Inflammatory macrophage (primary cell): ENCODE measurements at regions not wholly inside any gene's neighbourhood (a gene's known extent, or its start where the extent isn't known, plus 50 kb on each side); places are given as distances from the start of the nearest gene placed in this dataset.

ENCODE experiments used
- DNase-seq, 2 donors: peaks; one replicate each; pipeline ENCODE4 v3.0.0-alpha.2; 2020 to 2022

DNA sequence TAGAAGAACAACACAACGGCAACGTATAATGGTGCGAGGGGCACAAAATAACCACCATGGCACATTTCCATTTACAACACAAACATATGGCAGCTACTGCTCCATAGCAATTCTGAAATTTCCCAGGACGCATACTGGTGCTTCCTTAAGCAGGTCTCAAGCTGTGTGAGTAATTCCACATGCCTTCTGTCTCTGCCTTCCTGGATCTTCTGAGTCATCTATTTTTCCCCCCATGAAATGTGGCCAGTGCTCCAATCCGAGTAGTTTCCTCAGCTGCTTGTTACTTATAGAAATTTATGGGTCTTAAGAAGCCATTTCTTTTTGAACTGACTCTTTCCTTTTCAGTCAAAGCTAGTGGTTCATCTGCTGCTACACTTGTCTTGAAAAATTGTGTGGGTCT lies 256.6 kb upstream of the KLF6 start:
- no peak for DNase-seq

DNA sequence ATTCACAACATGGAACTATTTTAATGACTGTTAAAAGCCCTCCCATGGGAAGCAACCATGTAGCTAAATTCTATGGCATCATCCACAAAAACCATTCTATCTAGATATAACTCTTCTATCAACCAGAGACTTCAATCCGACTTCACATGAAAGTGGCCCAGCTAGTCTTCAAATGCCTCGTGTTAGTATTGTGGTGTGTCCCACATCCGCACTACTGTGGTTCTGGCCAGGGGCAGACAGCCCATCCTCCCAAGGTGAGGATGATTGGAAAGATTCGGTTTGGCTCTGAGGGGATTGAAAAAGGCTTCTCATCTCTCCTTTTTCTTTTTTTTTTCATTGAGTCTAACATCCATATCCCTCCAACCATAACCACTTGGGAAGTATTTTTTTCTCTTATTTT lies 253.0 kb upstream of the KLF6 start:
- DNase-seq: no peak

DNA sequence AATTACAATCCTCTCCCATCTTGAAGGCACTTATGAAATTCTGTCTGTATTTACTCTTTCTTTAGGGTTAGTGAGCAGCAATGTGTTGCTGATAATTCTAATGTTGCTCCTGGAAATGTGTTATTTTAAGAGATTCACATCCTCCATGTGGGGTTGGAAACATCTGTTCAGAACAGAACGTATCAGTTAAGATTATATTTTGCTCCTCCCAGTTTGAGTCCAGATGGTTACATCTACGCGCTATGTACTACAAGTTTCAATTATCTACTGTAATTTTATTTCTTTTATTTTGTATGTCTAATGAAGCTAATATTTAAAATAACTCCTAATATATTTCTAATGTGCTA lies 250.6 kb upstream of the KLF6 start:
- DNase-seq: no peak

DNA sequence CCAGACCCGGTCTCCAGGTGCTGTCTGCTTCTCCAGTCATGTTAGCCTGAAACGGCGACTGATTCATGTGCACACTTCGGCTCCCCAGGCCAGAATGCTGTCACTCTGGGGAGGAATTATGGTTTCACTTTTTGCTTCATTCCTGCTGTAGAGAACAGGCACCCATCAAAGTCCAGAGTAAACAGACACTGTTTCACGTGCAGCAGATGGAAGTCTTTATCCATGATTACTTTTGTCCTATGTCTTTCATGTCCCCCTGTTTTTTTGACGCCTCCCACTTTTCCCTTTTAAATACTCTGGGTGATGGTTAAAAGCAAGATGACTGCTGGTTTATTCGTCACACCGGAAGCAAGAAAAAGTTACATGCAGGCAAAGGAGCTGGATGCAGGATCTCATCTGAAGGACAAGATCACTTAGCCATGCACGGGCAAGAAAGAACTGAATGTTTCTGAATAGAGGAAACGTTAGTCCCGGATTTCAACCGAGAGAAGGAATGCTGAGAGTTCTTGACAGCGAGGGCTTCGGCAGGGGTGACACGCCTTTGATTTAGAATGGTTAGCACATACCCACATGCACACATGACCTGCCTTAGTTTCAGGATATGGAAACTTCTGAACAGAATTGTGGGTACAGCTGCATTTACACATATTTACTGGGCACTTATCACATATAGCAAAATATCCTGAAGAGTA lies 250.0 kb upstream of the KLF6 start:
- DNase-seq: peak; percentile 26 to 31

DNA sequence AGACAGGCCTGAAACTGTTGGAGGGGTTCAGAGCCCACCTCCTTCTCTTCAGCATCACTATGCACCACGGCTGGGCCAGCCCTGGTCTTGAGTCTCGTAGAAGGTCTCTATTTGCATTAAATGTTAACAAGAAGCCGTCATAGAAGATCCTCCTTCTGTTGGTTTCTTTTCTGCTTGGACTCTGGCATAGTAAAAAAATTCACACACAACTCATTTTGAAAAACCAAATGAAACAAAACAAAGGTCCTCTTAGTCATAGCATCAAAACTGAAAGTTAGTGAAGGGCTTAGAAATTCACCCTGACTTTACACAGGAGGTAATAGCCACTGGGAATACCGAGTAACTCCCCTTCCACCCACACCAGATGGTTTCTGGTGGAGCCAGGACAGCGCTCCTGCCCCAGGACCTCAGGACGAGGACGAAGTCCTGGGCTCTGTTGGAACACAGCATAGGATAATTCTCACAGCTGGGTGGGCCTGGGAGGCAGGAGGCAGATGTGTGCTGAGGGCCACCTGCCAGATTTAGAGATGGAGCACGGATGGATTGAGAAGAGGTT lies 248.4 kb upstream of the KLF6 start:
- no peak for DNase-seq

DNA sequence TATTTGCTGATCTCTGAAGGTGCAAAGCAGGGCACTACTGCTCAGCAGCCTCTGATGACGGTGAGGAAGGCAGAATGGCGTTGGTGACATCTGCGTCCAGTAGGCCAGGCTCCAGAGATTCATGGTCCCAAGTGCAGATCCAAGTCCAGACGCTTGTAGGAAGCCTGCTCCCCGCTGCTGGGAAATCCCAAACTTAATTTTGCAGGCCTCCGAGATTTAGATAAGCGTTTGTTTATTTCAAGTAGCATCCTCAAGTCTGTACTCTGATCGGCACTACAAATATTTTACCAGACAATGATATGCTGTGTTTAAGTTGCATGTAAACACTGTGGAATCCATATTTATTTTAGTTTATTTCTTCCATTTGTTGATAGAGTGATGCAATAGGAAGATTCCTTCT lies 244.9 kb upstream of the KLF6 start:
- no peak for DNase-seq

DNA sequence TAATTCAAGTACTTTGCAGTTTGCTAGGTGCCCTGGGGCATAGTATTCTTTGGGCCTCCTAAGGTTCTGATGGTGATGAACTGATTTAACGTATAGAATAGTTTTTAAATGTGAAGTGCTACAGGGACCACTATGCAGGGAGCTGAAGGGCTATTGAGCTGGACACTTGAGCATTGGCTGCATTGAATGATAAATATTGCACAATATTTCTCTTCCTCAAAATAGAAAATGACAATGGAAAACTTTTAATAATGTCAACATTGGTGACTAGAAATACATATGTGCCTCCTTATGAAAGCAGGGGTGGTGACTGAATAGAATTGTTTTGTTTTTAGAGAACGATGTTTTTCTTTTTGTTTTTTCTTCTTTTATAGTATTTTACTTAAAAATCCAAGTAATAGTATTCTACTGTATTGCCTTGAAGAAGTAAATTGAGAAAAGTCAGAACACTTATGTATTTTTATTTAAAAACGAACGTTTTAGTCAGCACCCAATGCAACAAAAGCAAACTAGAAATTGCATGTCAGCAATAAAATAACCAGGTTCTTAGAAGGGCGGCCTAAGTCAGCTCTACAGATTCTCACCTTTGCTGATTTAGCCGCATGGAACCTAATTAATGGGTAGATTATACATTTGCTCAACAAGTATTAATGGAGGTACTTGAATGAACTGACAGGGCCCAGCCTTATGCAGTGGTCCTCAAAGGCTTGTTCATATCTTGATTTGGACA lies 244.0 kb upstream of the KLF6 start:
- peak in 1 of 2 donors; percentile 23 for DNase-seq

DNA sequence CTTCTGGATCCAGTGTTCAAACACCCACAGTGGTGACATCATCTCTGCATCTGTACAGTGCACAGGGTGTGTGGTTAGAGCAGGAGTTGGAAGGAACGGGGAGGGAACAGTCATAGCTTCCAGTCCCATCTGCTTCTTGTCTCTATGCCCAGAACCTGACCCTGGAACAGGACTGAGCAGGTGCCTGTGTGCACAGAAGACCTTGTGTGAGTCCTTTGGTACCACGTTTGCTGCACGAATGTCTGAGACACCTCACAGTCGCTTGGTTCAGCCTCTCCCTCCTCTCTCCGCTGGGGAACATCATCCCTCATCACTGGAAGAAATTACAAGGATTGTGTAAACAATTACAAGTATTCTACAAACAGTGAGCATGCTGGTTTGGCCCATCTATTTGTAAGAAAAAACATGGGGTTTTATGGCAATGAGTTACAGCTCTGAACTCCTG lies 243.0 kb upstream of the KLF6 start:
- DNase-seq: no peak

DNA sequence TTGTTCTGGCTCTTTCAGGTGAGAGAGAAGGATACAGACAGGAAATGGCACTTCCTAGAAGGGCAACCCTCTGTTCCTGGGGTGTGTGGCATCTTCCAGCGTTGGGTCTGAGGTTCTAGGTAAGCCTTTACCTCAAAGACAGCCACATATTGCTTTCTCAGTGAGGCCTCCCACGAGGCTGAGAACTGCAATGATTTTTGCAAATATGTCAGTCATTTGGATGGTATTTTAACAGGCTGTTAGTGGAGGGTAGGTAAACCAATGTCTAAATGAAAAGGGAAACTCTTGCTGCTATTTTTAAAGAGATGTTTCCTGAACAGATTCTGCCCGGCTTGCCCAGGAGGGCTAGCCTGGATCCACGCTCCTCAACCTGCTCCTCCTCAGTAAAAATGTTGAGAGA lies 240.3 kb upstream of the KLF6 start:
- no peak for DNase-seq

DNA sequence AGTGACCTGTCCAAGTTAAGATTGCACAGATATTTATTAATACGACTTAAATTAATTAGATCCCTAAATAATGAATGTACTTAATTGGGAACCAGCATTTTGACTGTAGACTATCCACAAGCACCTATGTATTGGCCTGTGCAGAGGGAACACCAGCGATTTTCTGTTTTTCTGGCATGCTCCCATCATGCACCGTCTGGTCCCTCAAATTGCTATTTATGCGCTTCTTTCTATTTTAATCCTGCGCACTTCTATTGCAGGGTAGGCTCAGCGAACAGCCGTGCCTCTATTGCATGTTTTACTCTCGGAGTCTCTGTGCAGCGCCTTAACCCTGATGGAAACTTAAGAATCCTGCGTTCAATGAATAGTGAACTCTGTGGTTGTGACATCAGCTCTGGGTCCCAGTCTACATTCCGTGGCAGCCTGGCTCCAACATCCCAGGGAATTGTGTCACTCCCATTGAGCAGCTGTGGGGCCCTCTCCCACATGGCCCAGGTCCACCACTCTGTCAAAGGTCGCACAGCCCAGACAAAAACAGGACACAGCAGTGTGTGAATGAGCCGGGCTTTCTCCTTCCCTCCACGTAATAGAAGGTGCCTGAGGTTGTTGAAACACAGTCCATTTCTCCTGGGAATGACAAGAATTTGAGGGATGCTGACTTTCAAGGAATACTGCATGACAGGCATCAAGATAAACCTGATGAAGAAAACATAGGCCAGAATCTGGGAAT lies 239.7 kb upstream of the KLF6 start:
- DNase-seq: no peak

DNA sequence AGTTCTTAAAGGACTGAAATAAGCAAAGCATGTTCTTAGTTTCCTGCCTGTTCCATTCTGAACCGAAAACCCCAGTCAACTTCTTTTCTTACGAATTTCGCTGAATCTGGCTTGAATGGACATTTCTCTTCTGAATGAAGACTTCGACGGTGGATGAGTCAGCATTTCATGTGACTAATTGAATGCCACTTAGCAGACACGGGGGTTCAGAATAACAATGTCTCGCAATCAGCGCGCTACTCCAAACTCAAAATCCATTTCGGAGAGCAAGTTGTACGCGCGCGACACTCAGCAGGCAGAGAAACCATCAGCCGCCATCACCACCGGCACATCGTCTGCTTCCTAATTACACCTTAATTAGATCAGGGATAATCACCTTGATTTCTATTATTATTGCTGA lies 239.0 kb upstream of the KLF6 start:
- DNase-seq: no peak

DNA sequence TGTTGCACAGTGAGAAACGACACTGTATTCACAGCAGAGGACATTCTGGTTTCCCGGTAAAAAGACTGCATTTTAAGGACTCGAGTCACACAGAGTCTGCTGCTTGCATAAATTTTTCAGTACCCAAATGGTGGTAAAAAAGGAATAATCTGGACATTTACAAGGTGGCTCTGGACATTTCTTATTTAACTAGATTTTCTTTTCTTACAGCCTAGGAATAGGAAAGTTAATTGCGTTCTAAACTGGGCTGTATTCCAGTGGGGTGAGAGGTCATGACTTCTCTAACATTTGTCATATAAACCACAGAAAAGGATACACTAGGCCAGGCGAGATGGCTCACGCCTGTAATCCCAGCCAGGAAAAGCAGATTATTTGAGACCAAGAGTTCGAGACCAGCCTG lies 237.5 kb upstream of the KLF6 start:
- DNase-seq: no peak

DNA sequence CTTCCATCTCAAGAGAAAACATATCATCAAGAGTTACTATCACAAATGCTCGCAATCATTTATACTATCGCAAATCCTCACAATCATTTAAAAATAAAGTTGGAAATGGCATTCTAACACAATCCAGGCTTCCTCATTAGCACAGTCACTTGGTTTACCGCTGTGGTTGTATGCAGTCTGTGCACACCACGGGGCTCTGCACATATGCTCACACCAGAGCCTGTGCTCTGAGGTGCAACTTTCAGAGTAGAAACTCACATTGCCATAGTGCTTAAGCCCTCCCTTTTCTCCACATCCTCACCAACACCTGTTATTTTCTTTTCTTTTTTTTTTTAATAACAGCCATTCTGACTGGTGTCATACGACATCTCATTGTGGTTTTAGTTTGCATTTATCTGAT lies 235.6 kb upstream of the KLF6 start:
- no peak for DNase-seq

DNA sequence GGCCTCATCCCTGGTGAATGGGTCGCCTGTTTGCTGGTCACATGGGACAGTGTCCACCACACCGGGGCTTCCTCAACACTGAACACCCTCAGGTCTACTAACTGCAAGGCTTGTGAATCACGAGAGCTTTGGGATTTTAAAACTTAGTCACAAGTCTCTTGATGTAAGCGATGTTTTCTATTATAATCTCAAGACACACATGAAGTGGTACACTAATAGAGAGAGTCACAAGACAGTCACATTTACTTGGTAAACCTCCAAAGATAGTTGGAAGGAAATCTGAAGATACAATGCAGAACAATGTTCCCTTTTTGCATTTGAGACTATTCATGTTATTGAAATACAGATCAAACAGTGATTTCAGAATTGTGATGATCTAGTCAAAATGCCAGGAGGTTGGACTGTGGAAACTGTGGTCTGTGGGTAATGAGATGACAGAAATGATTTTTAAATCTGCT lies 233.1 kb upstream of the KLF6 start:
- peak; percentile 77 to 84 for DNase-seq

DNA sequence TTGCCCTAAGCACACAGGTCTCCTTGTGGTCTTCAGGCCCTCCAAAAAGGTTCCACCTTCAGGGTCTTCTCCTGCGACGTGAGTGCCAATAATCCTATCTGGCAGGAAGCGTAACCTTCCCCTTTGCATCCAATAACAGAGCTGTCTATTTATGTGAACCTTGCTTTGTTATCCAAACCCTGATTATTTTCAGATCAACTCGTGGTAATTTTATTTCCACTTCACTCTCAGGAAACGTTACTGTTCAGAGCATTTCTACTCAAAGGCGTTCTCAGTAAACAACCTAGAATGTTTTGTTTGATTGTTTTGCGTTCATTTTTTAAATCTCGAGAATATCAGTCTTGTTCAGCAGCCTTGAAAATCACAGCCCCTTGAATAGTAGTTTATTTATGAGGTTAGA lies 232.3 kb upstream of the KLF6 start:
- DNase-seq: no peak

DNA sequence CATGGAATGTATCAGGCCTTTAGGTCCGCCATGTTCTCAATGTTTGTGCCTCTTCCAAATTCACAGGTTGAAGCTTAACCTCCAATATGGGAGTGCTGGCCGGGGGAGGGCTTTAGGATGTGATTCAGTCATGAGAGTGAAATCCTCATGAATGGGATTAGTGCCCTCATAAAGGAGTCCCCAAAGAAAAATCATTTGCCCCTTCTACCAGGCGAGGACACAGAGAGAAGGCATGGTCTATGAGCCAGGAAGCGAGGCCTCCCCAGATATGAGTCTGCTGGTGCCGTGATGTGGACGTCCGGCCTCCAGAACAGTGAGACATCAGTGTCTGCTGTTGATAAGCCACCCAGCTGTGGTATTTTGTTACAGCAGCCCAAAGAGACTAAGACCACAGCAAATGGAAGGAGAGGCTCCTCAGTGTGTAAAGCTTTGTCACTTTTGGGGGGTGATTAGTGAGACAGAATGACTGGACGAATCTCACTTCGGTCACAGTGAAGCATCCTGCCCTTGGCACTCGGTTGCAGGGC lies 231.3 kb upstream of the KLF6 start:
- DNase-seq: no peak

DNA sequence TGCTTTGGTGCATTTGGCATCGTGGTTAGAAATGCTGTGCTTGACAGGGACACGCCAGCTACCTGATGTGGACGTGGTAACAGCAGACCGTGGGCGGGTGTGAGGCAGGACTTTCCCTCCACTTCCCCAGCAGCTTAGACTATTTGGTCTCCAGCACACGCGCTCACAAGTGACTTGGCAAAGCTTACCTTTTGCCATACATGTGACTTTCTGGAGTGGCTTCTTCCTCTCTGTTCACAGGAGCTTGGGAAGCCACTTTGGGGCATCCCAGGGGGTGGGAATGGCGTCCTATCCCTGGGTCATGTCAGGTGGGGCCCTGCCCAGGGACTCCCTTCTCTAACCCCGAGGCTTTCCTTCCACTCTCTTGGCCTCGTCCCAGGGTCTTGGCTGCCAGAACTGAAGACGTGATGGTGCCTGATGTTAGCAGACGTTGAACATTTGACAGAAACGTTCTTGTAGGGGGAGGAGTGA lies 228.7 kb upstream of the KLF6 start:
- peak in 1 of 2 donors; percentile 19 for DNase-seq

DNA sequence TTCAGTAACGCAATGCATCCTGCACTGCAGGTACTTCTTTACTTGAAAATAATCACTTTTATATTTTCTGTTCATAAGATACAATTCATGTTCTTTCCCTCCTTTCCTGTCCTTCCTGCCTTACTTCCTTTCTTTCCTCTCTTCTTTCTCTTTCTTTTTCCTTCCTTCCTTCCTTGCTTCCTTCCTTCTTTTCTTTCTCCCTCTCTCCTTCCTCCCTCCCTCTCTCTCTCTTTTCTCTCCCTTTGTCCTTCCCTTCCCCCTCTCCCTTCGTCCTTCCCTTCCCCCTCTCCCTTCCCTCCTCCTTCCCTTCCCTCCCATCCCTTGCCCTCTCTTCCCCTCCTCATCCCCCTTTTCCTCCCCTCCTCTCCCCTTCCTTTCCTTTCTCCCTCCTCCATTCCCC lies 227.8 kb upstream of the KLF6 start:
- DNase-seq: no peak

DNA sequence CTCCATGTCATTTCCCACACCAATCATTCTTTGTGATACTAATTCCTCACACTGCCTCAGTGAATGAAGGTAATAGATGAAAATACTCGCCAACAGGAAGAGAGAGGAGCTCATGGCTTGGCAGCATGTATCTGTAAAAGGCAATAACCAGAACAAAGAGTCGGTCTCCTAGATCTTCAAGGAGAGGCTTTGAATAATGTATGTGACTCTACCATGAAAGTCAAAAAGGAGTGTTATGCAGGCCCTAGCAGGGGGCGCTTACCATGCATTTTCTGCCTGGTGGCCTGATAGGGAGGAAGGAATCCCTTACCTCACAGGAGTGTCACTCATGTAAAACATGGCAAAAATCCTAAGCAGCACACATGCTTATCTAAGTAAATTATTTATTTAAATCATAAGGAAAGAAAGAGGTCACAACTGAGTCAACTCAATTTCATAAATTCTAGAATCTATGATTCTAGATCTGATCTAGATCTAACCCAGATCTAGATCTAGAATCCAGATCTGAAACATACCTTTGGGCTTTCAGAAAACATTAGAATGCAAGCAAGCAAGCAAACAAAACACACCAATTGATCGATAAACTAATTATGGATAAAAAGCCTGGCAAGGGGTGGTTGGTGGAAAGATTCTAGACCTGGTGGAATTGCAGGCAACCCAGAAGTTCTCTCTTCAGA lies 226.3 kb upstream of the KLF6 start:
- DNase-seq: peak in 1 of 2 donors; percentile 1

DNA sequence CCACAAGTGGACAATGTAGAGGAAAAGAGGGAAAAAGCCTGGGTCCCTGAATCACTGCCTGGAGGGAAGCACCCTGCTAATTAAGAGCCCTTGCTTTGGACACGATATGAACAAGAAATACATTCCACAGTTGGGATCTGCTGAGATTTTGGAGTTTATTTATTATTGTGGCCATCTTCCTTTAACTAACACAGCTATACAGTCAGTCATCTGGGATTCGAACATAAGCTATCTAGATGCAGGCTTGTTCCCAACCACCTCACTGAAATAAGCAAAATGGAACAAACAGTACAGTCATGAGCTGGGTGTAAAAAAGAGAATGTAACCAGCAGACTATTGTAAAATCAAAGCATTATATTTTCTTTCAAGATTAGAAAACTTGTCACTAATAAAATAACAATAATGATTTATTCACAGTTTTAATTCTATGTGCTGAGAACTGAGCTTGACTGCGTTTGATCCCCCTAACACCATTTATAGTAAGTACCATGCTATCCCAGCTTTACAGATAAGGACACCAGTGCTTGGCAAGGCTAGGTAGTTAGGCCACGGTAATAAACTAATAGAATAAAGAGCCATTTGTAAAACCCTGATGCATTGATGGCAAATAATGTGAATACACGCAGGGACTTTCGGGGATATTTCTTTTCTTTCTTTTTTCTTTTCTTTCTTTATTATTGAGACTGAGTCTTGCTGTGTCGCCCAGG lies 223.8 kb upstream of the KLF6 start:
- DNase-seq: no peak

DNA sequence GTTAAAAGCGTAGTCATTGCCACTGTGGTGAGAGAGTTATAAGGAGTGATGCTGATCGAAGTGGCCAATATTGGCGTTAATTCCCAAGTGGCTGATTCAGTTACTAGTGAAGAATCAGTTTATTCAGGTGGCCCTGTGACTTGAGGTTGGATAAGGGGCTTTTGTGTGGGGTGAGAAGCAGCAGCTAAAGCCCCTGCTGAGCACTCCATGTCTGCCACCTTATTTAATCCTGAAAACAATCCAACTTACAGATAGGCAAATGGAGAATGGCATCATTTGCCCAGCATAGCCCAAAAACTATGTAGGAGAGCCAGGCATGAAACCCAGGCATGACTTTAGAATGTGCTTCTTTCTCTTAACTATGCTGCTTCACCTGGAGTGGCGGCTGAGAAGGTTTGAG lies 222.8 kb upstream of the KLF6 start:
- DNase-seq: no peak

DNA sequence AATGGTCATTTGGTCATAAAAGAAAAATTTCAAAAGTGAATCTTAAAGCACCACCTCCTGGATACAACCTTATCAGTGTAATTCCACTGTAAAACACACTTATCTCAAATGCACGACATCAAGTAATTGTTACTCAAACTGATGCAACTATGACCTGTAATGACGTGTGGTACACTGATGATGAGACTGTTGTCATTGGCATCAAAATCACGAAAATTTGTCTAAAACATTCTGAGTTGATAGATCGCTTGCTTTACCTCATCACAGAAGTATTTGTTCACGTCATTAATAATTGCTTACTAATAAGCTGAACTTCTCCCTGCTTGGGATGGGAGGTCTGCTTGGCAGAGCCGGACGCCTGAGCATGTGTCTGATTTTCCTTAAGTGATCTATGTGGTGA lies 221.8 kb upstream of the KLF6 start:
- DNase-seq: no peak
